Bronchial epithelial cell (primary cell): ENCODE measurements at regions not wholly inside any gene's neighbourhood (a gene's known extent, or its start where the extent isn't known, plus 50 kb on each side); places are given as distances from the start of the nearest gene placed in this dataset.

ENCODE experiments used
- DNase-seq: peaks from one replicate; pipeline ENCODE4 v3.0.0-alpha.2; 2010; ENCODE audit warnings: low read depth
- FAIRE-seq: peaks from 2 replicates; lab custom pipeline; 2011; peaks lifted over from hg19 to GRCh38; lab: Jason Lieb, UNC
- H3K27me3 ChIP-seq: 2 replicates; pipeline ENCODE4 v1.5.1; 2011; ENCODE audit warnings: low read length; ENCODE audit not compliant: control insufficient read depth, insufficient read depth
- H3K36me3 ChIP-seq: 2 replicates; pipeline ENCODE4 v1.5.1; 2011; ENCODE audit warnings: low read length; ENCODE audit not compliant: control insufficient read depth, insufficient read depth
- H3K4me3 ChIP-seq: 2 replicates; pipeline ENCODE4 v1.5.1; 2011; ENCODE audit warnings: mild to moderate bottlenecking, low read depth, low read length, control low read depth
- CTCF ChIP-seq: IDR thresholded peaks from 2 replicates; pipeline ENCODE4 v1.5.1; 2011; ENCODE audit warnings: mild to moderate bottlenecking, moderate library complexity, low read length, control low read depth, inconsistent platforms; ENCODE audit not compliant: insufficient read depth, severe bottlenecking

- DNase-seq (no peak), FAIRE-seq (no peak)
- no peak overlapping the region for H3K4me3 ChIP-seq
- no peak for TF ChIP-seq CTCF
- no peaks in the 10 kb centered on the region for H3K36me3 ChIP-seq
- no peaks in the 10 kb centered on the region for H3K27me3 ChIP-seq
These were observed 209.0 kb upstream of the ZMIZ1 start for GRCh38 chr10:78859769-78860168.

GRCh38 chr10:78860260-78860914, 208.4 kb upstream of the ZMIZ1 start:
- H3K4me3 ChIP-seq, result no peak overlapping the region
- H3K27me3 ChIP-seq, result peaks cover 2% of the 10 kb centered on the region
- H3K36me3 ChIP-seq, result no peaks in the 10 kb centered on the region
- peak; percentile 32 for FAIRE-seq
- no peak for TF ChIP-seq CTCF
- DNase-seq, result no peak

GRCh38 chr10:78861529-78862327, 207.0 kb upstream of the ZMIZ1 start:
- DNase-seq, result no peak
- Histone ChIP-seq H3K36me3 (no peaks in the 10 kb centered on the region), H3K27me3 (peaks cover 3% of the 10 kb centered on the region), H3K4me3 (no peak overlapping the region)
- TF ChIP-seq CTCF, result no peak
- FAIRE-seq, result no peak

GRCh38 chr10:78862328-78862640, 206.5 kb upstream of the ZMIZ1 start:
- H3K4me3 ChIP-seq, result no peak overlapping the region
- no peaks in the 10 kb centered on the region for H3K36me3 ChIP-seq
- FAIRE-seq (no peak), DNase-seq (peak; percentile 52)
- no peak for TF ChIP-seq CTCF
- peaks cover 3% of the 10 kb centered on the region for H3K27me3 ChIP-seq

- DNase-seq (no peak), FAIRE-seq (no peak)
- no peaks in the 10 kb centered on the region for H3K36me3 ChIP-seq
- peaks cover 3% of the 10 kb centered on the region for H3K27me3 ChIP-seq
- no peak overlapping the region for H3K4me3 ChIP-seq
- no peak for TF ChIP-seq CTCF
These were observed 205.4 kb upstream of the ZMIZ1 start for GRCh38 chr10:78863140-78863905.
